K562 (cell line): ENCODE measurements at regions not wholly inside any gene's neighbourhood (a gene's known extent, or its start where the extent isn't known, plus 50 kb on each side); places are given as distances from the start of the nearest gene placed in this dataset.

ENCODE experiments used
- CREB1 ChIP-seq, 2 experiments: sonication (generic) in 1 of 2; formaldehyde crosslinking in 1 of 2; IDR thresholded peaks; 2 replicates each; pipeline versions ENCODE4 v1.6.1 to v1.8.0; 2012 to 2022; ENCODE audit warnings: inconsistent platforms in 1 of 2, mild to moderate bottlenecking in 1 of 2, missing genetic modification reagents in 1 of 2, moderate library complexity in 1 of 2
- EGR1 ChIP-seq: fragments of 450-650 bp; conservative IDR thresholded peaks from 2 replicates; pipeline ENCODE4 v1.6.1; 2017; ENCODE audit warnings: mild to moderate bottlenecking
- FOXJ2 ChIP-seq: fragments of 200-800 bp; sonication (Bioruptor generic); IDR thresholded peaks from 2 replicates; pipeline ENCODE4 v1.6.1; 2016; ENCODE audit warnings: missing genetic modification characterization, missing compliant biosample characterization
- GATA2 ChIP-seq: sonication (generic); formaldehyde crosslinking; IDR thresholded peaks from 2 replicates; pipeline ENCODE4 v1.4.0; 2020; ENCODE audit warnings: mild to moderate bottlenecking, missing genetic modification reagents
- HDAC6 ChIP-seq: IDR thresholded peaks from 2 replicates; pipeline ENCODE4 v1.6.1; 2012; ENCODE audit warnings: low read depth, mild to moderate bottlenecking, control low read depth, inconsistent platforms, low read length, moderate library complexity
- POLR2A ChIP-seq: fragments of 450-650 bp; conservative IDR thresholded peaks from 2 replicates; pipeline ENCODE4 v1.6.1; 2016
- POU5F1 ChIP-seq: fragments of 150-350 bp; IDR thresholded peaks from 2 replicates; pipeline ENCODE4 v1.6.1; 2014; ENCODE audit warnings: borderline replicate concordance, low read length, low read depth, mild to moderate bottlenecking; ENCODE audit not compliant: partially characterized antibody
- ZNF134 ChIP-seq: fragments of 250-450 bp; sonication (Bioruptor Pico); conservative IDR thresholded peaks from 2 replicates; pipeline ENCODE4 v1.4.0; 2020
- ZNF584 ChIP-seq: fragments of 200-800 bp; sonication (Bioruptor generic); IDR thresholded peaks from 2 replicates; pipeline ENCODE4 v1.6.1; 2016; ENCODE audit warnings: low read depth, mild to moderate bottlenecking, missing genetic modification characterization, missing compliant biosample characterization
- ZNF589 ChIP-seq: fragments of 200-800 bp; sonication (Bioruptor generic); IDR thresholded peaks from 2 replicates; pipeline ENCODE4 v1.6.1; 2016; ENCODE audit warnings: low read depth, missing genetic modification characterization, missing compliant biosample characterization
- TF ChIP-seq, protein P1 (sequence below): IDR thresholded peaks from 3 replicates; pipeline ENCODE4 v1.6.1; 2011; ENCODE audit warnings: borderline replicate concordance, mild to moderate bottlenecking, moderate library complexity; ENCODE audit not compliant: insufficient read length; ENCODE audit errors: extremely low read depth
- TF ChIP-seq, protein P2 (sequence below), 3 experiments: IDR thresholded peaks in 2 of 3; conservative IDR thresholded peaks in 1 of 3; 2 replicates each; pipeline ENCODE4 v1.5.1; 2011 to 2012; ENCODE audit warnings: low read length in 3 of 3, mild to moderate bottlenecking in 3 of 3, control low read depth in 2 of 3, improper control_type of control experiment in 1 of 3, inconsistent platforms in 1 of 3, low read depth in 1 of 3, mixed read lengths in 1 of 3, moderate library complexity in 1 of 3; ENCODE audit not compliant: insufficient read depth in 2 of 3
- TF ChIP-seq, protein P3 (sequence below), 2 experiments: fragments of 450-650 bp; formaldehyde crosslinking in 1 of 2; IDR thresholded peaks; 2 replicates each; pipeline versions ENCODE4 v1.4.0 to v1.6.1; 2014 to 2020; ENCODE audit warnings: mild to moderate bottlenecking in 2 of 2, borderline replicate concordance in 1 of 2, low read depth in 1 of 2
- TF ChIP-seq, protein P4 (sequence below): fragments of 200-800 bp; sonication (Bioruptor generic); IDR thresholded peaks from 2 replicates; pipeline ENCODE4 v1.6.1; 2017; ENCODE audit warnings: missing genetic modification characterization, missing compliant biosample characterization

DNA sequence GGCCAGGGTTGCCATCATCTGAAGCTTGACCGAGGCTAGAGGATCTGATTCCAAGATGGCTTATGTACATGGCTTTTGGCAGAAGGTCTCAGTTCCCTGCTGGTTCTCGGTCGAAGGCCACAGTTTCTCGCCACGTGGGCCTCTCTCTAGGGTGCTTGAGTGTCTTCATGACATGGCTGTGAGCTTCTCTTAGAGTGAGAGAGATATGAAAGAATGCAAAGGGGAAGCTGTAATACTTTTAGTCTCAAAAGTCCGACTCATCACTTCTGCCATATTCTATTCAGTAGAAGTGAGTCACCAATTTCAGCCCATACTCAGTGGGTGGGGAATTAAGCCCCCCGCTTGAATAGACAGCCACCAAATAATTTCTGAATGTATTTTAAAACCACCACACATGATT, 94.2 kb downstream of the UTRN start:
- no peak for TF ChIP-seq EGR1
- TF ChIP-seq ZNF134 (CRISPR knock-in tag): no peak
- no peak for TF ChIP-seq POLR2A
- no peak for TF ChIP-seq POU5F1
- TF ChIP-seq FOXJ2 (tag): no peak
- TF ChIP-seq, protein P1, sequence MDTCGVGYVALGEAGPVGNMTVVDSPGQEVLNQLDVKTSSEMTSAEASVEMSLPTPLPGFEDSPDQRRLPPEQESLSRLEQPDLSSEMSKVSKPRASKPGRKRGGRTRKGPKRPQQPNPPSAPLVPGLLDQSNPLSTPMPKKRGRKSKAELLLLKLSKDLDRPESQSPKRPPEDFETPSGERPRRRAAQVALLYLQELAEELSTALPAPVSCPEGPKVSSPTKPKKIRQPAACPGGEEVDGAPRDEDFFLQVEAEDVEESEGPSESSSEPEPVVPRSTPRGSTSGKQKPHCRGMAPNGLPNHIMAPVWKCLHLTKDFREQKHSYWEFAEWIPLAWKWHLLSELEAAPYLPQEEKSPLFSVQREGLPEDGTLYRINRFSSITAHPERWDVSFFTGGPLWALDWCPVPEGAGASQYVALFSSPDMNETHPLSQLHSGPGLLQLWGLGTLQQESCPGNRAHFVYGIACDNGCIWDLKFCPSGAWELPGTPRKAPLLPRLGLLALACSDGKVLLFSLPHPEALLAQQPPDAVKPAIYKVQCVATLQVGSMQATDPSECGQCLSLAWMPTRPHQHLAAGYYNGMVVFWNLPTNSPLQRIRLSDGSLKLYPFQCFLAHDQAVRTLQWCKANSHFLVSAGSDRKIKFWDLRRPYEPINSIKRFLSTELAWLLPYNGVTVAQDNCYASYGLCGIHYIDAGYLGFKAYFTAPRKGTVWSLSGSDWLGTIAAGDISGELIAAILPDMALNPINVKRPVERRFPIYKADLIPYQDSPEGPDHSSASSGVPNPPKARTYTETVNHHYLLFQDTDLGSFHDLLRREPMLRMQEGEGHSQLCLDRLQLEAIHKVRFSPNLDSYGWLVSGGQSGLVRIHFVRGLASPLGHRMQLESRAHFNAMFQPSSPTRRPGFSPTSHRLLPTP: no peak
- TF ChIP-seq, protein P2, sequence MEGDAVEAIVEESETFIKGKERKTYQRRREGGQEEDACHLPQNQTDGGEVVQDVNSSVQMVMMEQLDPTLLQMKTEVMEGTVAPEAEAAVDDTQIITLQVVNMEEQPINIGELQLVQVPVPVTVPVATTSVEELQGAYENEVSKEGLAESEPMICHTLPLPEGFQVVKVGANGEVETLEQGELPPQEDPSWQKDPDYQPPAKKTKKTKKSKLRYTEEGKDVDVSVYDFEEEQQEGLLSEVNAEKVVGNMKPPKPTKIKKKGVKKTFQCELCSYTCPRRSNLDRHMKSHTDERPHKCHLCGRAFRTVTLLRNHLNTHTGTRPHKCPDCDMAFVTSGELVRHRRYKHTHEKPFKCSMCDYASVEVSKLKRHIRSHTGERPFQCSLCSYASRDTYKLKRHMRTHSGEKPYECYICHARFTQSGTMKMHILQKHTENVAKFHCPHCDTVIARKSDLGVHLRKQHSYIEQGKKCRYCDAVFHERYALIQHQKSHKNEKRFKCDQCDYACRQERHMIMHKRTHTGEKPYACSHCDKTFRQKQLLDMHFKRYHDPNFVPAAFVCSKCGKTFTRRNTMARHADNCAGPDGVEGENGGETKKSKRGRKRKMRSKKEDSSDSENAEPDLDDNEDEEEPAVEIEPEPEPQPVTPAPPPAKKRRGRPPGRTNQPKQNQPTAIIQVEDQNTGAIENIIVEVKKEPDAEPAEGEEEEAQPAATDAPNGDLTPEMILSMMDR (IDR thresholded peaks at IDR 0.05 in 2 of 3, conservative IDR thresholded peaks at IDR 0.05 in 1 of 3; ENCODE audit: insufficient read depth in 2 of 3, low read depth in 1 of 3, low read length in 3 of 3): no peak
- TF ChIP-seq ZNF589: no peak
- TF ChIP-seq, protein P3, sequence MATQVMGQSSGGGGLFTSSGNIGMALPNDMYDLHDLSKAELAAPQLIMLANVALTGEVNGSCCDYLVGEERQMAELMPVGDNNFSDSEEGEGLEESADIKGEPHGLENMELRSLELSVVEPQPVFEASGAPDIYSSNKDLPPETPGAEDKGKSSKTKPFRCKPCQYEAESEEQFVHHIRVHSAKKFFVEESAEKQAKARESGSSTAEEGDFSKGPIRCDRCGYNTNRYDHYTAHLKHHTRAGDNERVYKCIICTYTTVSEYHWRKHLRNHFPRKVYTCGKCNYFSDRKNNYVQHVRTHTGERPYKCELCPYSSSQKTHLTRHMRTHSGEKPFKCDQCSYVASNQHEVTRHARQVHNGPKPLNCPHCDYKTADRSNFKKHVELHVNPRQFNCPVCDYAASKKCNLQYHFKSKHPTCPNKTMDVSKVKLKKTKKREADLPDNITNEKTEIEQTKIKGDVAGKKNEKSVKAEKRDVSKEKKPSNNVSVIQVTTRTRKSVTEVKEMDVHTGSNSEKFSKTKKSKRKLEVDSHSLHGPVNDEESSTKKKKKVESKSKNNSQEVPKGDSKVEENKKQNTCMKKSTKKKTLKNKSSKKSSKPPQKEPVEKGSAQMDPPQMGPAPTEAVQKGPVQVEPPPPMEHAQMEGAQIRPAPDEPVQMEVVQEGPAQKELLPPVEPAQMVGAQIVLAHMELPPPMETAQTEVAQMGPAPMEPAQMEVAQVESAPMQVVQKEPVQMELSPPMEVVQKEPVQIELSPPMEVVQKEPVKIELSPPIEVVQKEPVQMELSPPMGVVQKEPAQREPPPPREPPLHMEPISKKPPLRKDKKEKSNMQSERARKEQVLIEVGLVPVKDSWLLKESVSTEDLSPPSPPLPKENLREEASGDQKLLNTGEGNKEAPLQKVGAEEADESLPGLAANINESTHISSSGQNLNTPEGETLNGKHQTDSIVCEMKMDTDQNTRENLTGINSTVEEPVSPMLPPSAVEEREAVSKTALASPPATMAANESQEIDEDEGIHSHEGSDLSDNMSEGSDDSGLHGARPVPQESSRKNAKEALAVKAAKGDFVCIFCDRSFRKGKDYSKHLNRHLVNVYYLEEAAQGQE (IDR thresholded peaks at IDR 0.05; ENCODE audit: borderline replicate concordance): no peak
- TF ChIP-seq, protein P3 (CRISPR knock-in tag; IDR thresholded peaks at IDR 0.05; ENCODE audit: low read depth): no peak
- TF ChIP-seq GATA2 (CRISPR knock-in tag): no peak
- TF ChIP-seq ZNF584 (CRISPR knock-in tag): no peak
- TF ChIP-seq, protein P4, sequence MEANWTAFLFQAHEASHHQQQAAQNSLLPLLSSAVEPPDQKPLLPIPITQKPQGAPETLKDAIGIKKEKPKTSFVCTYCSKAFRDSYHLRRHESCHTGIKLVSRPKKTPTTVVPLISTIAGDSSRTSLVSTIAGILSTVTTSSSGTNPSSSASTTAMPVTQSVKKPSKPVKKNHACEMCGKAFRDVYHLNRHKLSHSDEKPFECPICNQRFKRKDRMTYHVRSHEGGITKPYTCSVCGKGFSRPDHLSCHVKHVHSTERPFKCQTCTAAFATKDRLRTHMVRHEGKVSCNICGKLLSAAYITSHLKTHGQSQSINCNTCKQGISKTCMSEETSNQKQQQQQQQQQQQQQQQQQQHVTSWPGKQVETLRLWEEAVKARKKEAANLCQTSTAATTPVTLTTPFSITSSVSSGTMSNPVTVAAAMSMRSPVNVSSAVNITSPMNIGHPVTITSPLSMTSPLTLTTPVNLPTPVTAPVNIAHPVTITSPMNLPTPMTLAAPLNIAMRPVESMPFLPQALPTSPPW (CRISPR knock-in tag): no peak
- TF ChIP-seq HDAC6: no peak
- no peak for TF ChIP-seq CREB1 (IDR thresholded peaks at IDR 0.05)
- no peak for TF ChIP-seq CREB1 (CRISPR knock-in tag; IDR thresholded peaks at IDR 0.05)
